HG03159 (cell line): ENCODE measurements at regions not wholly inside any gene's neighbourhood (a gene's known extent, or its start where the extent isn't known, plus 50 kb on each side); places are given as distances from the start of the nearest gene placed in this dataset.
"Not testable (repeated sequence)": the region's sequence is repeated elsewhere in the genome, so short reads cannot be mapped to it uniquely, and the experiment has no call there.

ENCODE experiments used
- ATAC-seq: cut with Tn5 transposase; IDR thresholded peaks from one replicate; pipeline ENCODE4 v1.9.1; 2021; ENCODE audit warnings: mild to moderate bottlenecking, moderate library complexity; ENCODE audit not compliant: unreplicated experiment

DNA sequence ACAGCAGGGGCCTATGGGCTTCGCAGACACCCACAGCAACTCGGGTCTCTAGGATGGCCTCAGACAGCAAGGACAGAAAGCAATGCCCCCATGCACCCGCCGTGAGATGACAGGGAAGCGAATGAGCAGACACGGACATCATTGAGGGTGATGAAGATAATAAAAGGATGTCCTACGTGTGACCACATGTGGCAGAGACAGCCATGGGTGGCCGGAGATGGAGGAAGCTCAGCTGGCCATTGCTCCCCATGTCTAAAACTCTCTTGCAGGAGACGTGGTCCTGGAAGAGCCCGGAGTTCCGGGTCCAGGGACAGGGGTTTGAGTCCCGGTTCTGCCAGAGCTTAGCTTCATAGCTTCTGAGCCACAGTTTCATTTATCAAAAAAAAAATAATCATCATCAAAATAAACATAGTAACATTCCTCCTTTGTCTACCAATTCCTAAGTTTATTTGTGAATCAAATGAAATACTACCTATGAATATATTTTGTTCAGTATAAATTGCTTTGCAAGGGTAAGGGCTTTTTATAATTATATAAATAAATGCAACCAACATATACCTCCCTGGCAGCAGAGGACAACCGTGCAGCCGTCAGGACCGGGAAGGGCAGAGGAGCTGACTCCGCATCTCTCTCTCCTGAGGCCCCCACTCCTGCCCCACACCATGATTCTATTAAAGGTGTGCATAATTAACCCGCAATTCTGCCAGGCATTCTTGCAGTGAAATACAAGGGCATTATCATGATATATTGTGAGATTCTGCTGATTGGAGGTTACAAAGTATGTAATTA is 401.4 kb upstream of the MYT1L start:
- no peak for ATAC-seq

GRCh38 chr2:2731816-2732284 is 400.8 kb upstream of the MYT1L start:
- no peak for ATAC-seq

DNA sequence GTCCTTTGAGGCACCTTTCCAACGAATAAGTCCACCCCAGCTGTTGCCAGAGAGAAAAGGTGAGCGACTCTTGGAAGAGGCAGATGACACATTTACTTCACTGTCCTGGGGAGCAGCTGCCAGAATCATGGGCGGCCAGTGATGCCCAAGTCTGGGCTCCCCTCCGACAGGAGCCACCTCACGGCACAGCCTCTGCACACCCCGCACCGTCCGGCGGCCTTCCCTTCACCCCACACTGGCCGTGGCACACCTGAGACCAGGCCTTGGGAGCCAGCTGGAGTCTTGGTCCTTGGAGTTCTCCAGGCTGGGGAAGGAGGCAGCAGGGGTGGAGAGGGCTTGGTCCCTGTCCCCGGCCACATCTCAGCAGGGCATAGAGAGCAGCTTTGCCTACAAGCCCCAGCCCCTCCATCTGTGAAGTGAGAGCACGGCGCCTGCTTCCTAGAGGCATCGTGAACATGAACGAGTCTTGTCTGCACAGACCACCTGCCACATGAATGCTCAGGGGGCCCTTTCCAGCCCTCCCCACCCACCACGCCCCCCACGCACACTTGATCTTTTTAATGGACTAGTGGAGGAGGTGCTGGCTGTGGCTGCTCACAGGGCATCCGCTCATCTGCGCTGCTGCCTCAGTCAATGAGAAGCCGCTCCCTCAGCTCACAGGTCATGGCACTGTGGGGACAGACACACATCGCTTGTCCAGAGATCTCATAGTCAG is 400.2 kb upstream of the MYT1L start:
- ATAC-seq = no peak

GRCh38 chr2:2730301-2730833 is 399.3 kb upstream of the MYT1L start:
- no peak for ATAC-seq

DNA sequence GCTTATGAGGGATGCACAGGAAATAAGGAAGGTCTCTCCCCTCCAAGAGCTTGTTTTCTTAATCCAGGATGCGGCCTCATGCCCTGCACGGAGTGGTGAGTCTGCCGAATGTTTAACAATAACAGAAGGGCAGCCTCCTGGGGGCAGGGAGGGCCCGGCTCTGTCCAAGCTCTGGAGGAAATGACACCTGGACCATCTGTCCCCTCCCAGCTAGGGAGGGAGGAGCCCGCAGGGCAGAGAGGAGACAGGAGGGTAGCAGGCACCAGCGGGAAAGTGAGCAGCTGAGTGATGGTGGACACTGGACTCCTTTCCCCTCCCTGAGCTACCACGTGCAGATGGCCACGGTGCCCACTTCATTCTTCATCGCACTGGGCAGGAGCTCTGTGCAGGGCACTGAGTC is 398.2 kb upstream of the MYT1L start:
- no peak for ATAC-seq

- no peak for ATAC-seq
These were observed 397.6 kb upstream of the MYT1L start for GRCh38 chr2:2728635-2729034.

DNA sequence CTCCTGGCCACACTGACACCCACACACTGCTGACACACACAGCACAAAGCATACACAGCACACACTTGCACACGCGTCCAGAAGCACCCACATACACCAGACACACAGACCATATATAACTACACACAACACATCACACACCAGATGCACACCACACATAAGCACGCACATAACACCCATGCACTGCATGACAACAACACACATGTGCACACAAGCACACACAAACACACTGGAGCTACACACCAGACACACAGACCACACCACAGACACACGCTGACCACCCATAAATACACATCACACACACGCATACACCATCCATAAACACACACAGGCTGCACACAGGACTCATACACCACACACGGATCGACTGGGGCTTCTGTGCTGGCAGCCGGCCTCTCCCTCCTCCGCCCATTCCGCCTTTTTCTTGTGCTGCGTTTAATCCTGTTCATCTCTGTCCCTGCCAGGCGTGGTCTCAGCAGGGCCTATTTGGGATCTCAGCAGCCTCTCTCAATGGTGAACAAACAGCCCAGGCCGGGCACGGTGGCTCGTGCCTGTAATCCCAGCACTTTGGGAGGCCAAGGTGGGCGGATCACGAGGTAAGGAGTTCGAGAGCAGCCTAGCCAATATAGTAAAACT is 396.9 kb upstream of the MYT1L start:
- ATAC-seq = no peak

DNA sequence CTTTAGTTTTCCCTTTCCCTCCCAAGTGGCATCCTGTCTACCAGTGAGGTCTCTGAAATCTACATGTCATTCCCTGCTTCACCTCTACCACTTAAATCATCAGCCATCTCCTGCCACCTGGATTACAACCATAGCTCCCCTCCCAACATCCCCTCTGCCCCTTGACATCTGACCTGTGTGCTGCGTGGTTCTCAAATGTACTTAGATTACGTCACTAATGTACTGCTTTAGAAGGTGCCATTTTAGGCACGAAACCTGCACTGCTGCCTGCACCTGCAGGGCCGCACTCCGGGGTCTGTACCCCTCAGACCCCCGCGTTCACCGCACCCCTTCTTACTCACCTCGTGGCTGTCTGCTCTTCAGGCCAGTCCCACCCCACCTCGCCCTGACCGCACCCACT is 395.1 kb upstream of the MYT1L start:
- ATAC-seq = no peak

DNA sequence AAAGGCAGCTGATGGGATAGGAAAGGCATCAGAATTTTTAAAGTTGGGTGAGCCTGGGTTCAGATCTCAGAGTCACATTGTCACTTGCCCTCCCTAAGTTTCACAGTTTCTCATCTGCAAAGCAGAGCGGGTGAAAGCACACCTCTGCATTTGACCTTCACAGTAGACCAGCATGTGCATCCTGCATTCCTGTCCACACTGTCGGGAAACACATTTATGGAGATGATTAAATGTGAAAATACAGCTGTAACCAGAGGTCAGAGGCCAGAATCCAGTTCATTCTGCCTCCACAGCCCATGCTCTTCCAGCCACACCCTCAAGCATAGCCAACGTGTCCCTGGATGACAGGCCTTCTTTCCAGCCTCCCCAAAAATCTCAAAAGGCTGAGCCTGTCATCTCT is 392.0 kb upstream of the MYT1L start:
- ATAC-seq = no peak

- ATAC-seq = no peak
These were observed 390.3 kb upstream of the MYT1L start for GRCh38 chr2:2721296-2721835.

GRCh38 chr2:2720806-2721205 is 389.7 kb upstream of the MYT1L start:
- ATAC-seq = not testable (repeated sequence)

- no peak for ATAC-seq
These were observed 389.3 kb upstream of the MYT1L start for GRCh38 chr2:2720351-2720750.

DNA sequence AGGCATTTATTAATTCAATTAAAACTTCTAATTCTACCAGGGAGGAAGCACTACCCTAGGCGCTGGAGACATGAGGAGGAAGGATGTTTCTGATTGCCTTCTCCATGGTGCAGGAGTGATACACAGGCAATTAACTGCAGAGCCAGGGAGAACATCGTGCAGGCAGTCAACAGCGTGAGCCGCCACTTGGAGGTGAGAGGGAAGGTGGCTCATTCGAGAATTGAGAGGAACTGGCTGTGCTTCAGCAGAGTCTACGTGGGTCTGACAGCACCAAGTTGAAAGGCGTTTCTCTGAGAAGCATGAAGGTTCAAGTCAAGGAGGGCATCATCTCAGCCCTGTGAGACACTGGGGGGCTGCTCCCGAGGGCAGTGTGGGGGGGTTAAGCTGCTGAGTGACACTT is 388.7 kb upstream of the MYT1L start:
- ATAC-seq = no peak

GRCh38 chr2:2719015-2719414 is 387.9 kb upstream of the MYT1L start:
- no peak for ATAC-seq

GRCh38 chr2:2717406-2717805 is 386.3 kb upstream of the MYT1L start:
- no peak for ATAC-seq

- ATAC-seq = no peak
These were observed 385.7 kb upstream of the MYT1L start for GRCh38 chr2:2716771-2717170.

- no peak for ATAC-seq
These were observed 384.2 kb upstream of the MYT1L start for GRCh38 chr2:2715036-2715818.

GRCh38 chr2:2714408-2714807 is 383.3 kb upstream of the MYT1L start:
- ATAC-seq = no peak

DNA sequence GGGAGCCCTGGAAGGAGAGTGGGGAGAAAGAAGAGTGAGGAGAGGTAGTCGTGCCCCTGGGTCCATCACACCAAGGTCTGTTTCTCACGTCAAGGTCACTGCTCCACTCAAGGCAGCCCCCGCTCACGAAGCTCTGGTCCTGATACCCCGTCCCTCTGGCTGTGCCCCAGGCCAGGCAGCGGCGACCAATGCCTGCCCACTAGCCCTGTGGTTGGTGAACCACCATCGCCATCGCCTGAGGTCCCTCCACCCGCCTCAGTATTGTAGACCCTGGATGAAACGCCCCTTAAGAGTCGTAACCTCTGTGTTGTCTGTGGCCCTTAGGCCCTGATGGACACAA is 378.3 kb upstream of the MYT1L start:
- ATAC-seq = no peak

- ATAC-seq = no peak
These were observed 377.7 kb upstream of the MYT1L start for GRCh38 chr2:2708575-2709430.
